Calu3 (cell line): ENCODE measurements at regions not wholly inside any gene's neighbourhood (a gene's known extent, or its start where the extent isn't known, plus 50 kb on each side); places are given as distances from the start of the nearest gene placed in this dataset.

Experiments used
- BruUV-seq: library from RNA; stranded (reverse); fragments of 400-500 nt; replicated peaks from 2 replicates; lab custom pipeline; 2021; lab: Mats Ljungman, UMichigan
- CTCF ChIA-PET: fragments of 300-600 bp; sonication (Branson Sonifier 250); formaldehyde crosslinking; loops from one replicate; lab custom pipeline; 2022; ENCODE audit warnings: antibody characterized with exemption; lab: Charles Lee
- DNase-seq: peaks from one replicate; pipeline ENCODE4 v3.0.0; 2022
- H3K27ac Mint-ChIP-seq: one replicate; pipeline ENCODE4 v1.8.0; 2022; ENCODE audit warnings: mixed read lengths; ENCODE audit not compliant: unreplicated experiment
- H3K27me3 Mint-ChIP-seq: one replicate; pipeline ENCODE4 v1.8.0; 2022; ENCODE audit warnings: mixed read lengths; ENCODE audit not compliant: unreplicated experiment
- H3K36me3 Mint-ChIP-seq: one replicate; pipeline ENCODE4 v1.8.0; 2022; ENCODE audit warnings: mild to moderate bottlenecking, moderate library complexity, mixed read lengths; ENCODE audit not compliant: insufficient read depth, unreplicated experiment
- H3K4me1 Mint-ChIP-seq: one replicate; pipeline ENCODE4 v1.8.0; 2022; ENCODE audit warnings: mild to moderate bottlenecking, low read depth, mixed read lengths; ENCODE audit not compliant: unreplicated experiment
- H3K4me3 Mint-ChIP-seq: one replicate; pipeline ENCODE4 v1.8.0; 2022; ENCODE audit warnings: mild to moderate bottlenecking, low read depth, moderate library complexity, mixed read lengths; ENCODE audit not compliant: unreplicated experiment
- H3K9me3 Mint-ChIP-seq: one replicate; pipeline ENCODE4 v1.8.0; 2022; ENCODE audit warnings: low read depth, mixed read lengths; ENCODE audit not compliant: unreplicated experiment
- intact Hi-C: fragments of 100-400 bp; cut with micrococcal nuclease; formaldehyde crosslinking; loops from one replicate; pipeline ENCODE4 v1.10.0; 2022; ENCODE audit not compliant: unreplicated experiment
- TF ChIP-seq, protein P1 (sequence below): fragments of 200-600 bp; IDR thresholded peaks from one replicate; pipeline ENCODE4 v1.8.0; 2022; ENCODE audit warnings: antibody characterized with exemption; ENCODE audit not compliant: unreplicated experiment

DNA sequence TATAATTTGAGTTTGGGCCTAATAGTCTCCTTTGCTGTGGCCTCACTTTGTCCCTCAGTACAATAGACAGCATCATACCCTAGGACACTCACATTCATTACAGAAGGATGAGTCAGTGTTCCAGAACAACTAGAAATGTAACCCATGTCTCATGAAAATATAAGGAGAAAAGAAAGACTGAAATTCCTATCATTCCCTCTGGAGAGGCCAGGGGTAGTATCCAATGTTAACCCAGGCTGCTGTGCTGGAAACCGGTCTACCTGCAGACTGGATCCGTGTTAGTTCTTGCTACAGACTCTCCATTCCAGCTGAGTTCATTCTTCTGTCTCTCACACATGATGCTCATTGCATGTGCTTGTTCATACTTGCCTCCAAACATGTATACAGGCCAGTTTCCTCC is 75.8 kb upstream of the HOXC13 start:
- Mint-ChIP-seq H3K4me1 (peaks cover 6% of the 10 kb centered on the region), H3K27me3 (no peaks in the 10 kb centered on the region), H3K27ac (no peak overlapping the region), H3K36me3 (no peaks in the 10 kb centered on the region), H3K4me3 (no peak overlapping the region), H3K9me3 (no peaks in the 10 kb centered on the region)
- no peak for DNase-seq
- no TSS peak for BruUV-seq
- intact Hi-C loops: no loop called here
- CTCF ChIA-PET: no interaction called here
- TF ChIP-seq, protein P1, sequence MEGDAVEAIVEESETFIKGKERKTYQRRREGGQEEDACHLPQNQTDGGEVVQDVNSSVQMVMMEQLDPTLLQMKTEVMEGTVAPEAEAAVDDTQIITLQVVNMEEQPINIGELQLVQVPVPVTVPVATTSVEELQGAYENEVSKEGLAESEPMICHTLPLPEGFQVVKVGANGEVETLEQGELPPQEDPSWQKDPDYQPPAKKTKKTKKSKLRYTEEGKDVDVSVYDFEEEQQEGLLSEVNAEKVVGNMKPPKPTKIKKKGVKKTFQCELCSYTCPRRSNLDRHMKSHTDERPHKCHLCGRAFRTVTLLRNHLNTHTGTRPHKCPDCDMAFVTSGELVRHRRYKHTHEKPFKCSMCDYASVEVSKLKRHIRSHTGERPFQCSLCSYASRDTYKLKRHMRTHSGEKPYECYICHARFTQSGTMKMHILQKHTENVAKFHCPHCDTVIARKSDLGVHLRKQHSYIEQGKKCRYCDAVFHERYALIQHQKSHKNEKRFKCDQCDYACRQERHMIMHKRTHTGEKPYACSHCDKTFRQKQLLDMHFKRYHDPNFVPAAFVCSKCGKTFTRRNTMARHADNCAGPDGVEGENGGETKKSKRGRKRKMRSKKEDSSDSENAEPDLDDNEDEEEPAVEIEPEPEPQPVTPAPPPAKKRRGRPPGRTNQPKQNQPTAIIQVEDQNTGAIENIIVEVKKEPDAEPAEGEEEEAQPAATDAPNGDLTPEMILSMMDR: no peak

DNA sequence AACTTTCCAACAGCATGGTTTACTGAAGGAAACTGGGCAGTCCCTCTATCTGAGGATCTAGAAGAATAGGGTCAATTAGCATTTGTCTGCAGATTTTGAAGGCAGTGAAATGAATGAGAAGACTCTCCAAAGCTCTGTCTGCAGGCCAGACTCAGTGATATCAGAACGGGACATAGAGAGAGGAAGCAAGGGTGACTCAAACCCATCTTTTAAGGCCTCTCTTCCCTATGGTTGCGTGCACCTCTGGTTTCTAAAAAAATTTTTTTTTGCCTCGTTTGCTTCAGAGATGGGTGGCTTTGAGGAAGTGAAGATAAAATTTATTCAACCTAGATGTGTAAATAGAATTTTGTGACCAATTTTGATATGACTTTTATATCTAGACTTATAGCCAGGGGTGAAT is 71.9 kb upstream of the HOXC13 start:
- H3K36me3 Mint-ChIP-seq: peaks cover 6% of the 10 kb centered on the region
- H3K9me3 Mint-ChIP-seq: no peaks in the 10 kb centered on the region
- intact Hi-C loops: no loop called here
- peaks cover 32% of the 10 kb centered on the region for H3K4me1 Mint-ChIP-seq
- TF ChIP-seq, protein P1: no peak
- no peaks in the 10 kb centered on the region for H3K27me3 Mint-ChIP-seq
- H3K27ac Mint-ChIP-seq: no peak overlapping the region
- H3K4me3 Mint-ChIP-seq: no peak overlapping the region
- no peak for DNase-seq
- CTCF ChIA-PET: no interaction called here
- no TSS peak for BruUV-seq

DNA sequence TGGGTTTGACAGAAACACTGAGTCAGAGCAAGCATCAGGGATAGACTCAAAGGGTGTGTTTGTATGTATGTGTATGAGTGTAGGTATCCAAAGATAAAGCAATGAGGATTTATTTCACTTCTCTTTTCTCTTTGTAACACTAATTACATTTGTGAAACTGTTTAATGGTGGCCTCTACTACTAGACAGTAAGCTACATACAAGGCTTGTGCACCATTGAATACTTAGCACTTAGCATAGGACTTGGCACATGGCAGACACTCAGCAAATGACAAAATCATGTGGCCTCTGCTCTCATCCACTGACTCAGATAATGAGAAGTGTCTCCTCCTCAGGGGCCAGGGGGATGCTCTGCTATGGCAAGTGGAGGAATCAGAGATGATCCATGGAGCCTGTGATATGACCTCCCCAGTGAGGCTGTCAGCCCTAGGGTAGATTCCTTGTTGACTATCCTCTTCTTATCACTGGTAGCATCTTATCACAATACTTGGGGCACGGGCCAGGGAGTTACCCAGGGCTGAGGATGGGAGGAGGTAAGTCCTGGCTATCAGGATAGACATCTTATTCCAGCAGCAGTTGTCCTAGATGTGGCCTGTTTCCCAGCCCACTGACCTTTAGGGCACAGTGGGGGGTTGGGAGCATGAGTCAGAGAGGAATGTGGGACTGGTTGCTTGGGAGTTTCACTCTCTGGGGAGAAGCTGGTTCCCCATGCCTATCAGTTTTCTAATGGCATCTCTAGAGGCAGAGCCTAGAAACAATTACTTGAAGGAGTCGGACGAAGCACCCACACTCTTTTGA is 71.2 kb upstream of the HOXC13 start:
- H3K27ac Mint-ChIP-seq: peak overlapping the region; percentile 40
- BruUV-seq: no TSS peak
- H3K36me3 Mint-ChIP-seq: peaks cover 6% of the 10 kb centered on the region
- no peaks in the 10 kb centered on the region for H3K27me3 Mint-ChIP-seq
- peak overlapping the region; percentile 6 for H3K4me3 Mint-ChIP-seq
- no peaks in the 10 kb centered on the region for H3K9me3 Mint-ChIP-seq
- DNase-seq: peak; percentile 51
- CTCF ChIA-PET: interaction anchor here (1.2 kb wide), 1 partner anchor 86 kb away, joined by 6 read pairs; no protein-coding TSS in a partner anchor
- intact Hi-C loops: no loop called here
- peaks cover 32% of the 10 kb centered on the region for H3K4me1 Mint-ChIP-seq
- TF ChIP-seq, protein P1: no peak

DNA sequence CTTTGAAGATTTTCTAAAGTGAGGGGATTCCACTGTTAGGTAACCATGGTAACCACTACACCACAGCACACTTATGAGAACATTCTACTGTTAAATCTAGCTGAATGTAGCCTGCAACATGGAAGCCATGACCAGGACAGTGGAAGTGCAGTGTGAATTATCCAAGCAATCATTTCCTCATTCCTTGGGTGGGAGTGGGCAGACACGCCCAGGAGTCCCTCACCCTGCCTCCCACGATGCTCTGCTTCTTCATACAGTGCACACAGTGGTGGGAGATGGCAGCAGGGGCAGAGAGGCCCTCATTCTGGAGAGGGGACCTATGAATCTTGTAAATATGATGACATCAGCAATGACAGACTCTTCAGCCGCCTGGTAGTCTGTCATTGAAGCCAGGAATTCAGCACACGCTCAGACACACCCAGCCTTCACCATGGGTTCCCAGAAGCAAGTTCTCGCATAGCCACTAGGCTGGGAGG is 70.1 kb upstream of the HOXC13 start:
- TF ChIP-seq, protein P1: no peak
- peak; percentile 66 for DNase-seq
- intact Hi-C loops: no loop called here
- Mint-ChIP-seq H3K36me3 (peaks cover 6% of the 10 kb centered on the region), H3K9me3 (no peaks in the 10 kb centered on the region), H3K4me3 (no peak overlapping the region), H3K4me1 (peaks cover 32% of the 10 kb centered on the region), H3K27me3 (no peaks in the 10 kb centered on the region), H3K27ac (peak overlapping the region; percentile 40)
- CTCF ChIA-PET: interaction anchor here (1.0 to 1.2 kb wide), 2 partner anchors 16 to 85 kb away, joined by 3 to 6 read pairs; no protein-coding TSS in a partner anchor
- no TSS peak for BruUV-seq
